CD4-positive, alpha-beta T cell treated with Interleukin-15 for 4 hours (primary cell): ENCODE measurements at regions not wholly inside any gene's neighbourhood (a gene's known extent, or its start where the extent isn't known, plus 50 kb on each side); places are given as distances from the start of the nearest gene placed in this dataset.

ENCODE experiments used
- DNase-seq: peaks from one replicate; pipeline ENCODE4 v3.0.0-alpha.2; 2020; ENCODE audit warnings: low spot score

DNA sequence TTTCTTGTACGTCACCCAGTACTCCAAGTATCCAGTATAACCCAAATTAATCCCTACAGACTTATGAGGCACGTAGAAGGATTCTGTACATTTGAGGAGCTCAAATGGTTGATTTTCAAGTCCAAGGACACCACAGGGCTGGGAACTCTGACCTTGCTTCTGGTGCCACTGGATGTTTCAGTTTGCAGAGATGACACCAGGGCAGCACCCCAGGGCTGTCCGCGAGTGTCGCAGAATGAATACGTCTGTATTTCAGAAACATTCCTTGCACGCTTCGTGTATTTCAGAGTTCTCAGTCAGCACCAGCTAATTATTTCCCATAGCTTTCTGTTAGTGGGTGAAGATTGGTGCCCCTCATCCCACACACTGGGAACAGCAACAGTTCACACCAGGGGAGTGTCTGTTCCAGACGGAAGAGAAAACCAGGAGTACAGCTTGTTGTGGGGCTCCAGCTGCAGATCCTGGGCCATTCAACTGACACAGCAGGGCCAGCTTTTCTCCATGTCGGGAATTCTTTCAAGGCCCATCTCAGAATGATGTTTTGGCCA lies 159.2 kb downstream of the RHOU start:
- DNase-seq: no peak

DNA sequence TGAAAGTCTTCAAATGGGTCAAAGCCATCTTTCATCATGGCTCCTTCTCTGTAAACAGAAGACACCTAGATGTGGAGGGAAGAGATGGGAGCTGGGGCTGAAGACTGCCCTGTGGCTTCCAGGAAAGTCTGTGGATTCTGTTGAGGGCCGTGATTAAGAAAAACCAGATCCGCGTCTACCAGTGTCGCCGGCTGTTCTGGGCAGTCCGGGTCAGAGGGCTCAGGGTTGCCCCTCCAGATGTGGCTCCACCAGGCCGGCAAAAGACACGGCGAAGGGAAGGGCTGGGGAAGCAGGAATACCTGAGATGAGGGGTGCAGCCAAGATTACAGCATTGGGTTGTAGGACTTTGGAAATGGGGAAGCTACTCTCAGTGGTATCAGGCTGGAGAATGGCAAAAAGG lies 162.6 kb downstream of the RHOU start:
- DNase-seq: no peak

DNA sequence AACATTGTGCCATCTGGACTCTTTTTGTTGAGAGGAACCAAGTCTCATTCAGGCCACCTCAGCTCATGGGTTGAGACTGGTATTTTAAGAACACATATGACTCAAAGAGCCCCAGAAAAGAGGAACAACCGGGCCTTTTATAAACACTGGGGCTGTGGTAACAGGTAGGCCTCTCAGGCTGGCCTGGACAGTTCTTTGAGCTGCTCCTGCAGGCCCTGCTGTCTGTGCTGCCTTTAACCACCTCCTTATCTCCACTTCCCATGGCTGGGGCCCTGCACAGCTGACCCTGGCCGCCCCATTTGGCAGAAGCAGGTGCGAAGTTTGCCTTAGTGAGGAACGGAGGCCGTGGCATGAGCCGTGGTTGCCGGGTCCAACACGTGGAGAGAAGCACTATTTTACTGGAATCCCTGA lies 163.3 kb downstream of the RHOU start:
- DNase-seq: no peak

DNA sequence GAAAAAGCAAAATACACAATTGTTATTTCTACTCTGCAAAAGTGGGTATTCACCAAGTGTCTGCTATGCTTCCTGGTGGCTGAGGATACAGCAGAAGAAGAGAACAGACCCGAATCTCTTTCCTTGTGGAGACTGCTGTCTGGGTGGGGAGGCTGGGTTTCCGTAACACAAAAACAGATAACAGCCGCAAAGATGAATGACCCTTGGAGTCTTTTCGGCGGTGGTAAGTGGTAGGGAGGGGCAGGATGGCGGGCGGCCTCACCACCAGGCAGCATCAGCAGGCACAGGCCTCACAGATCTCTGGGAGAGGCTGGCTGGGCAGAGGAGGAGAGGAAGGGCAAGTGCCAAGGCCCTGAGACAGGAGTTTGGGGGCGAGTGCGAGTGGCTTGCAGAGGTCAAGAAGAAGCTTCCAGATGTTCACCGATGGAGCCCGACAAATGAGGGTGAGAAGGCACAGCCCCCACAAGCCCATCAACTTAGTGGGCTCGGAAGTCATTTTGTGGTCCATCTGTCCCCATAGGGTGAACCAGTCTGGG lies 164.2 kb downstream of the RHOU start:
- no peak for DNase-seq

DNA sequence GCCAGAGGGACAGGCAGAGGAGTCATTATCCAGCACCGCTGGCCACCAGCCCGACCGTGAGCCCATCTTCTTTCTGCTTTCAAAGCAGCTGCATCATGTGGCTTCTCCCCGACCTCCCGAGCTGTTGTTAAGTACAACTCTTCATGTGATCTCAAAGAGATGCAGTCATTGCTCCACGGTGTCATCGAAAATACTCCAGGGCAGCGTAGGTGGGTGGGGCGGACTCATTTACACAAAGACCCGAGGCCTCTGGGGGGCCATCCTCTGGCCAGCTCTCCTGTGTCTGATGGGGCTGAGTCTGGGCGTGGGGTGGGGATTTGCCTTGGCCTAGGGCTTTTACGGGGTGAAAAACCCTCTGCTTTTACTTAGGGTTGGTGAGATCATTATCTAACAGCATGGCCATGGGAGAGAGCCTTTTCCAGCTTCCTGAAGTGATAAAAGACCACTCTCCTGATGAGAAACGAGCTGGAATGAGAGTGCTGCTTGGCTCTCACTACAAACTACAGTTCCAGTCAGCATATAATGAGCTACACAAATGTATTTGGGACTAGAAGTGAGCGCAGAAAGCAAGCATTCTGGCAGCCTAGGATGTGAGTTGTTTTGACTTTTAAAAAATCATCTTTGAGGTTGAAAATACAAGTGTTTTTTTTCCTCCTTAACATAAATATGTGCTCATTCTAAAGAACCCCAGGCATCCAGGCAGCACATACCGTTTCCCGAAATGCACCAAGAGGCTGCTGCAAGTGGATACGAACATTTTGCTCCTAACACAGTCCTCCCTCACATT lies 165.0 kb downstream of the RHOU start:
- DNase-seq: no peak

DNA sequence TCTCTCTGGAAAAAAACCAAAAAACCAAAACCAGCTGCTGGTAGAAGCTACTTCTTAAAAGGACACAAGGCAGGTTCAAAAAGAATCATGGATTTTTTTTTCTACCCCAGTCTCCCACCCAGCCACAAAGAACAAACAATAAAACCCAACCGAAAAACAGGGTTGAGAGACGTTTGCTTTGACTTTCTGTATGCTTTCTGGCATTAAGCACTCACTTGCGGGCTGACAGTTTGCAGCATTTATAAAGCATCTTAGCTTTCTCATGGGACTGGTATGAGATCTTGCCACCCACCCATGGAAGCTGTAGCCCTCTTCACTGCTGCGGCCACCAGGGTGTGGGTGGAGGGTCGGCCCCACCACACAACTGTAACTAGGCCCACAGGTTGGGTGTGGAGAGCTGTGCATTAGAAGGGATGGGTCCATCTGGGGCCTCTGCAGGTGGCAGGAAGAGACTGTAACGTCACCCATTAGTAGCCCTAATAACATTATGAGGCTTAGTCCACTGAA lies 165.7 kb downstream of the RHOU start:
- DNase-seq: no peak

DNA sequence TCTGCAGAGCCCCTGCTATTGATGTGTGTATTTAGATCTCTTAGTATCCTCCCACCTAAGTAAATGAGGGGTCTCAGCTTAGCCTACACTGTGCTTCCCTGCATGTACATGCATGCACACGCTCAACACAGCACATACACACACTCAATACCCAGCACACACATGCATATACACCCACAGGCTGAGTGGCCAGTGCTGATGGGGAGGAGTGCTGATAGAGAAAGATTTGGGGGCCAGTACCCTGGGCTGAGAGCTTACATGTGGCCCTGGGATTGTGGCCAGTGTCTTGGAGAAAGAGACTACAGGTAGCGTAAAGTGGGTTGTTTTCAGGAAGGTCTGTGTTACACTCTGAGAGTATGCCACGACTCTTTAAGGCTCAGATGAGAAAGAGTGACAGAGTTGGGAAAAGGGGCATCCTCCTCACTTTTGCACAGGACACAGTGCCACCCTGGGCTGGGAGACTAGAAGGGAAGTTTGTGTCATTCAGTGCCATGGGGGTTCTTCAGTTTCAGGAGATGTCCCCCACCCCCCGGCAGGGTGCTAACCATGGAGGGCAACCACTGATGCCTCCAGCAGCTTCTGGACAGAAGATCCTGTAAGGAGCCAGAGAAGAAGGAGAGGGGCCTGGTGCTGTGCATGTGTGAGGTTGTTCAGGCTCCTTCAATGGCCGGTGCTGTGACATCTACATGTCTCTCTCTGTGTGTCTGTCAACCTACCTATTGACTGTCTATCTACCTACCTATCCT lies 166.8 kb downstream of the RHOU start:
- DNase-seq: no peak

DNA sequence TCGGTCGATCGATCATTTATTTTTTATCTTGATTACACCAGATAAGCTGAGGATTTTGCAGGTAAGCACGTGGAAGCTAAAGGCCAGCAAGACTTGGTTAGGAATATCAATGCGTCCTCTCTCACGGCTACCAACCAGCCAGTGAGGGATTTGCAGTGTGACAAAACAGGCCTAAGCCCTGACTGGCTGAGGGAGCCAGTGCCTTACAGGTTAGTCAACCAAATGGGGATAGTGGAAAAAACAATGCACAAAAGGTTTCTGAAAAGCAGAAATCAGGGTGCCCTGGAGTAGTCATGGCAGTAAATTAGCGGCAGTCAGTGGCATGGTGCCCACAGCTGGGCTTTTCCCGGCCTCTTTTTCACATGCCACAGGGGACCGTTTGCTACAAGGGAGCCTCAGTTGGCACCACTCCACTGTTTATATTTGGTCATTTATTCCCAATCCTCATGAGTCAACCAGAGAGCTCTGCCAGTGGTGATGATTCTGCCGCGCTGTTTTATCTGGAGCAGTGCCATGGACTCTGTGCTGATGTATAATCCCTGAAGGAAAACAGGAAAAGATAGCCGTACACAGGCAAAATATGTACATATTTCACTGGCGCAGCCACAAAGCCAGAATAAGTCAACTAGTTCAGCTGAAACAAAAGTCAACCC lies 167.6 kb downstream of the RHOU start:
- no peak for DNase-seq

DNA sequence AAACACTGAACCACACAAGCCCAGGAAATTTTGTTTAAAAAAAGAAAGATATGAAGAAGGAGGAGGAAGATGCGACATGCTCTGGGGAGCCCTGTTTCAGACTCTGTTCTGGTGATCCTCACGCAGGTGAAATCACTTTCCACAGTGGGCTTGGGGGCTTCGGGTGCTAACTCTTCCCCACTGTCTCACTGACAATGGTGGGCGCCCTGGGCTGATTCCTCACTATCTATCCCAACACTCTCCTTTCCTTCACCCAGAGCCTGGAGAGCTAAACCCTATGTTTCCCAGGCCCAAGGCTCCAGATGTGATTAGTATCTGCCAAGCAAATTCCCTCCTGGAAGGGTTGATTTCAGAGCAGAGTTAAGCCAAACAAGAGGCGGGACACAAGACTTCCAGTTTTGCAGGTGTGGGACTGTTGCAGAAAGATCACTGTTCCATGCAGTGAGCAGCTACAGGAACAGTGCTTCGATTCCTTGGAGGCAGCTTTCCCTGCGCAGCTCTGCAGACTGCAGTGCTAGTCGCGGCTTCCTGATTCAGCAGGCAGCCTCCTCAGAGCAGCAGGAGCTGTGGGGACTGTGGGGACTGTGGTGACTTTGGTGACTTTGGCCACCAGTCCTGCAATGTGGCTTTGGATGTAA lies 168.3 kb downstream of the RHOU start:
- no peak for DNase-seq

DNA sequence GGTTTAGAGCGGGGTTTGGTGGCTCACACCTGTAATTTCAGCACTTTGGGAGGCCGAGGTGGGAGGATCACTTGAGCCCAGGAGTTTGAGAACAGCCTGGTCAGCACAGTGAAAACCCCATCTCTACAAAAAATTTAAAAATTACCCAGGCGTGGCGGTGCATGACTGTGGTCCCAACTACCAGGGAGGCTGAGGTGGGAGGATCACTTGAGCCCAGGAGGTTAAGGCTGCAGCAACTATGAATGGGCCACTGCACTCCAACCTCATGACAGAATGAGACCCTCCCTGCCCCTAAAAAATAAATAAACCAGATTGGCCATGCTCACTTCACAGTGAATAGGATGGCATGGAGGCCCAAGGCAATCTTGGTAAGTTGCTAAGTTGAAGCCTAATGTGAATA lies 168.9 kb downstream of the RHOU start:
- DNase-seq: no peak

DNA sequence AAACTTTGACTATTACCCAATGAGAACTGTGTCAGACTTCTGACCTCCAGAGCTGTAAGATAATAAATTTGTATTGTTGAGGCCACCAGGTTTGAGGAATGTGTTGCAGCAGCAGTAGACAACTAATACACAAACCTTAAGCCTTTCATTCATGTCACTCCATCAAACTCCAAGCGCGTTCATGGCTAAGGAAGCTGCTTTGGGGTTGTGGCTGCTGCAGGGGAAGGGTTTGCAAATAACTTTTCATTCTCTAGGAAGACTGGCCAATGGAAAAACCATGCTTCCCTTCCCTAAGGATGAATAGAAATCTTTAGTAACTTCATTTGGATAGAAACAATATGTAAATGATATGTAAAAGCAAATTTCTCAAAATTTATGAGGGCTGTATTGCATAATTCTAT lies 170.4 kb downstream of the RHOU start:
- no peak for DNase-seq

DNA sequence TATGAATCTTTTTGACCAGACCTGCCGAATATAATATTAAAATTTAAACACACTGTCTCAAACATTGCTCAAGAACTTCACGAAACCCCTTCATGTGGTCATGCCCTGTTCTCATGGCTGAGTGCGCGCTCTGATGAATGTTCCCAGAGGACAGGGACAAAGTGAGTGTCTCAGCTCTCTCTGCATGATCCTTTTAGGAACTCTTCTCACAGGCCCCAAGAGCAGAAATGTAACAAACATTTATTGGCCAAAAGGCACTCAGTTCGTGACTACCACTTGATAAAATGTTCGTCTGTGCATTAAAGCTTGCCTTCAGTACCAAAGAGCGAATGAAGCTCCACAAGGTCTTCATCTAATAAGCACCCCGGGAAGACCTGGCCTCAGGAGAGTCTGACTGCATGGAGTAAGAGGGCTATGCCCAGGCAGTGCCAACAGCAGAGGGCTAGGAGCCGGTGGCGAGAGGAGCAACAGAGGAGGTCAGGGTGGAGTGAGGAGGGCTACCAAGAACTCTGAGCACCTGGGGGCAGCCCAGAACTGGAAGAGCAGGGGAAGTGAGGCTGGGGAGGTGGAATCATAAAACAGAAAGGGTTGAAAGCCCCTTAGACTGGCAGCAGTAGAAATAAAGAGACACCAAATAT lies 171.1 kb downstream of the RHOU start:
- DNase-seq: no peak

DNA sequence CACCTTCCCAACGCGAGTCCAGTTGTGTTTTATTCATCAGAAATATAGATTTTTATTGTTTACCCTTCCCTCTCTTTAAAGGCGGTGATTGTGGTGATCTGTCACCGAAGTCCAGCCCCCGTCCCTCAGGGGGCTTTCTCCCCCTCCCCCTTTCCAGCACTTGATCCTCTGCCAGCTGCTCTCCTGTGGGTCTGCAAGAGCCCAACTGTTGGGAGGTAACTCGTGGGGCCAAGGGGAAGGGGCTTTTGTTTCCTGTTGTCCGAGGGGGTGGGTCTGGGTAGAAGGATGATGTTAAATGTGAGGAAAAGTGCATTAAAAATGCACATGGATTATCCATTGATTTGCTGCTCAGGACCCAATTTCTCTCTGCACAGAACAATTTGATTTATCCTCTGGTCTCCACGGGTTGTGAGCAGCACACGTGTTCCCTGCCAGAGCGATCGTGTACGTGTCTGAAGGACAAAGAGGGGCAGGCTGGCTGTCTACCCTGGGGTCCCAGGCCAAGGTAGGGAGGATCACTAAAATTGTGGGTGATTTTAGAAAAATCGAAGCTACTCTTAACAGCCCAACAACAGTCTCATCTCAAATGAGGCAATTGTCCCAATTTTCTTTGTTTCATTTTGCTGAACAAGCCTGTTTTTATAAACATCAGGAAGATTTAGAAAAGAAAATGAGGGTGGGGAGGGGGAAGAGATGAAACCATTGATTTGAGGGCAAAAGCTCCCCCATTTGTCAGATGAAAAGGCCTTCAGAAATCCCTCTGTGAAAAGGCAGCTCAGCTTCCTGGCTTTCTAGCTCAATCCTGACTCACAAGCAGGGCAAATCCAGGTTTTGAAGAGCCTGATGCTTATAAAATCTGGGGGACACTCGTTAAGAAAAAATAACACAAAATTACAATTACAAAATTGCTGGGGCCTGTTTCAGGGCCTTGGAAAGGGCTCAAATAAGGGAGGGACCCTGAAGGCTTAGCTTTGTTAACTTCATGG lies 176.2 kb downstream of the RHOU start:
- DNase-seq: no peak

DNA sequence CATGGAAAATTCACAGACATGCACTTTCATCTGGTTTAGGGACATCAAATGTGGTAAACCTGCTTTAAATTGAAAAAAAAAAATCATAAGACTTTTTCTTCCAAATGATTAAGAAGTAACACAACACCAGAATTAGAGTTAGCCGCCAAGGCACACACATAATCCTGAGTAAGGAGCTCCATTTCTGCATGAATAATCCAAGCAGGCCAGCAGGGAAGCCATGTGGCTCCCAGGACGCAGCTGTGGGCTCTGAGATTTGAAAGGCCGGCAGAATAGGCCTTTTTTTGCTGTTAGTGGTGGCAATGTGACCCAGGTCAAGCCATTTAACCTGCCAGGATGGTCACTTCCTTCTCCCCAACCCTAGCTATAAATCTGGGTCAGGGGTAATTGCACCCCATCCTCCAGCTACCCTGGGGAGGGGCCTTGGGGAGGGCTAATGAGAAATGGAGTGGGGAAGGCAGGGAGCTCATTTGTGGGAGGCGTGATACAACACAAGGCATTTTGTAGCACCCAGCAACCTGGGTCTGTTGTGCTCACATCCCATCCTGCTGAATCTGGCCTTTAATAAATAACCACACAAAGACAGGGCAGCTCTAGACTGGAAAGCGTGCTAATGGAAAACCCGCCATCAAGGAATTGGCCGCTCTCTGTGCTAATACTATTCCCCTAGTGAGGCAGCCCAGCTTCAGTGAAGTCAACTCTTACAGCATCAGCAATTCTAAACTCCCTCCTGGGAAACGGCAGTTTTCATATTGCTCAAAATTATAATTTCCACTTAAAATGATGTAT lies 178.5 kb downstream of the RHOU start:
- no peak for DNase-seq

DNA sequence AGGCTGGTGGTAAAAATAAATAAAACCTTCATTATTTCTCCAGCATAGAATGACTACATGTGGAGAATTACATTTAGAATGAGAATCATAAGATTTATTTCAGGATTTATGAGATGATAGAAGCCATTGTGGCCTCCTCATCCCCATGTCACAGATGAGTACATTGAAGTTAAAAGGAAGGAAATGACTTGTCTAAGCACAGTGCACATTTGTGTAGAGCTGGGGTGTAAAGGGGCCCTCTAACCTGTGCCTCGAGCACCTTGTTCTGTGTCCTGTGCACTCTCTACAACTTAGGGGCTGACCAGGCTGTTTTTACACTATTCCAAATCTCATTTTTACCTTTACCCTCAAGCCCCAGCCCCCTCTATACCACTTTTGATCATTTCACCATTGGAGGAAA lies 179.4 kb downstream of the RHOU start:
- DNase-seq: no peak

DNA sequence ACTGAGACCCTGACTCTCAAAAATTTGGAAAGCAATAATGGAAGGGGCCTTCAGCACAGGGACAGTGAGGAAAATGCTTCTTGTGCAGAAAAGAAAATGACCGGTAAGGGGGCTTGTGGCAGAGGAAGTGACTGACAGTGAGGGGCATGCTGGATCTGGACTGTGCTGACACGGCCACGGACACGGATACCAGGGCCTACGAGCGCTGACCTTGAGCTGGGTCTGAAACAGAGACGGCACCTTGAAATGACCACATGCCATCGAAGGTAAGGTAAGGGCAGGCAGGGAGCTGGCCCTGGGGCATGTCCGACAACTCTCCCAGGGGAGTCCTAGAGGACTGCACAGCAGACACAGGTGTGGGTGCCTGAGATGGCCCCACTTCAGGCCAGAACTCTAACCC lies 182.1 kb downstream of the RHOU start:
- no peak for DNase-seq

DNA sequence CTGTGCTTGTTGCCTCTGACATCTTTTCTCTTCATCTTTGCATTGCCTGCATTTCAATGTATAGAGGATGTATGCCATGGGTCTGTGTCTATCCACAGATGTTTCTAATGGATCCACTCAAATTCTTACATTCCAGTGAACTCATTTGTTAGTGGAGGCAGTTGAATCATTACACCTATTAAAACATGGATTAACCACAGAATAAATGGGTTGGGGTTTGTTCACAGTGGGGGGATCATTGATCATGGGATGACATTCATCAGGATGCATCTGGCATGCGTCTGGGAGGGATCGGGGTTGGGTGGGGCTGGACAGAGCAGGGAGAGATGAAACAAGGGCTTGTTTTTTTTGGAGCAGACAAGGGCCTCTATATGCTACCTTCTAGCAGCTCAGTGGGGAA lies 182.5 kb downstream of the RHOU start:
- no peak for DNase-seq

DNA sequence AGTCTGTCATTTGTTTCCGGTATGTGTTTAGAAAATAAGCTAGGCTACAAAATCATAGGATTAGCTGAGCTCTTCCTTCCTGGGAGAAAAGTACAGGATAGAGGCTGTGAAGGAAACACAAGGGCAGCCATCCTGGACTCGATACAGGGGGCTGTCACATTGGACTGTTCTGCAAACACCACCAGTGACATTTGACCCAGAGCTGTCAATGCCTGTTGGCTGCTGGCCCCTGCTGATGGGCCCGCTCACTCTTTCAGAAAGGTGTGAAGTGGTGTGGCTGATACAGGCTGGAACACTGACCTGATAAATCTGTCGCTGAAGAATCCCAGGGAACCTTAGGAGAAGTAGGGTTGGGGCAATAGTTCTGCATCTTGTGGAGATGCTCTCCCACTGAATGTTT lies 183.1 kb downstream of the RHOU start:
- no peak for DNase-seq

DNA sequence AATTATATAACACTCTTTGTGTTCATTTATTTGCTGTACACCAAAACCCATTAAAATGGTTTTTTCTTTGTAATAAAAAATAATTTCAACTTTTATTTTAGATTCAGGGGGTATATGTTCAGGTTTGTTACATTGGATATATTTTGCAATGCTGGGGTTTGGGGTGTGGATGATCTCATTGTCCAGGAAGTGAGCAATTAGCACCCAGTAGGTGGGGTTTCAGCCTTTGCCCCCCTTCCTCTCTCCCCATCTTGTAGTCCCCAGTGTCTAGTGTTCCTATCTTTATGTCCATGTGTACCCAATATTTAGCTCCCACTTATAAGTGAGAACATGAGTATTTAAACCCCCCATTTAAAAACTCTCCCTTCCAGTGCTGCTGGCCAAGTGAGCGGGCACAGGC lies 184.6 kb downstream of the RHOU start:
- no peak for DNase-seq
